Liver (tissue), 8 donors: ENCODE measurements at regions not wholly inside any gene's neighbourhood (a gene's known extent, or its start where the extent isn't known, plus 50 kb on each side); places are given as distances from the start of the nearest gene placed in this dataset.

Experiments
- DNase-seq: peaks from one replicate; pipeline ENCODE4 v3.0.0-alpha.2; 2017; ENCODE audit warnings: low spot score
- H3K27ac ChIP-seq, 2 donors: one replicate each; pipeline ENCODE4 v1.7.0; 2013; ENCODE audit warnings: inconsistent platforms in 2 of 2, low read length in 2 of 2, control low read depth in 1 of 2, low read depth in 1 of 2, mild to moderate bottlenecking in 1 of 2
- H3K27me3 ChIP-seq, 4 donors: one replicate each; pipeline versions ENCODE4 v1.6.1 to v1.7.0; 2013; ENCODE audit warnings: low read length in 3 of 4, inconsistent platforms in 1 of 4, mild to moderate bottlenecking in 1 of 4, moderate library complexity in 1 of 4; ENCODE audit not compliant: control insufficient read depth in 4 of 4, insufficient read depth in 4 of 4
- H3K36me3 ChIP-seq, 4 donors: one replicate each; pipeline versions ENCODE4 v1.6.1 to v1.7.0; 2013; ENCODE audit warnings: low read length in 3 of 4, mild to moderate bottlenecking in 3 of 4, low read depth in 1 of 4, moderate library complexity in 1 of 4; ENCODE audit not compliant: control insufficient read depth in 4 of 4, insufficient read depth in 3 of 4
- H3K4me1 ChIP-seq, 4 donors: one replicate each; pipeline versions ENCODE4 v1.6.1 to v1.7.0; 2013; ENCODE audit warnings: low read length in 3 of 4, mild to moderate bottlenecking in 3 of 4, moderate library complexity in 1 of 4; ENCODE audit not compliant: control insufficient read depth in 4 of 4, insufficient read depth in 4 of 4
- H3K4me3 ChIP-seq, 3 donors: one replicate each; pipeline versions ENCODE4 v1.6.1 to v1.7.0; 2013; ENCODE audit warnings: low read length in 3 of 3, control low read depth in 1 of 3, low read depth in 1 of 3, mild to moderate bottlenecking in 1 of 3
- H3K9ac ChIP-seq, 2 donors: one replicate each; pipeline ENCODE4 v1.7.0; 2013; ENCODE audit warnings: low read length in 2 of 2, mild to moderate bottlenecking in 2 of 2, moderate library complexity in 2 of 2, control low read depth in 1 of 2, low read depth in 1 of 2
- H3K9me3 ChIP-seq, 4 donors: one replicate each; pipeline versions ENCODE4 v1.6.1 to v1.7.0; 2013; ENCODE audit warnings: low read length in 3 of 4; ENCODE audit not compliant: control insufficient read depth in 4 of 4
- EGR1 ChIP-seq, 2 donors: IDR thresholded peaks; 2 replicates each; pipeline ENCODE4 v1.6.1; 2016 to 2018; ENCODE audit warnings: antibody characterized with exemption in 2 of 2, low read depth in 2 of 2
- FOXA1 ChIP-seq: IDR thresholded peaks from 2 replicates; pipeline ENCODE4 v1.6.1; 2016; ENCODE audit warnings: antibody characterized with exemption
- FOXA2 ChIP-seq: IDR thresholded peaks from 2 replicates; pipeline ENCODE4 v1.6.1; 2016; ENCODE audit warnings: antibody characterized with exemption
- GABPA ChIP-seq, 2 donors: IDR thresholded peaks in 1 of 2; conservative IDR thresholded peaks in 1 of 2; 2 replicates each; pipeline ENCODE4 v1.6.1; 2016; ENCODE audit warnings: antibody characterized with exemption in 2 of 2, mild to moderate bottlenecking in 1 of 2, moderate library complexity in 1 of 2
- HNF4A ChIP-seq, 2 donors: conservative IDR thresholded peaks; 2 replicates each; pipeline ENCODE4 v1.6.1; 2016; ENCODE audit warnings: antibody characterized with exemption in 2 of 2, mild to moderate bottlenecking in 2 of 2
- HNF4G ChIP-seq: IDR thresholded peaks from 2 replicates; pipeline ENCODE4 v1.6.1; 2016; ENCODE audit warnings: antibody characterized with exemption
- JUND ChIP-seq, 2 donors: IDR thresholded peaks; 2 replicates each; pipeline ENCODE4 v1.6.1; 2016; ENCODE audit warnings: antibody characterized with exemption in 2 of 2
- NR2F2 ChIP-seq: IDR thresholded peaks from 2 replicates; pipeline ENCODE4 v1.6.1; 2016; ENCODE audit warnings: antibody characterized with exemption
- RAD21 ChIP-seq, 2 donors: IDR thresholded peaks; 2 replicates each; pipeline ENCODE4 v1.6.1; 2016; ENCODE audit warnings: antibody characterized with exemption in 2 of 2, mild to moderate bottlenecking in 2 of 2
- RXRA ChIP-seq, 2 donors: IDR thresholded peaks; 2 replicates each; pipeline ENCODE4 v1.6.1; 2017 to 2018; ENCODE audit warnings: antibody characterized with exemption in 2 of 2, mild to moderate bottlenecking in 1 of 2
- SP1 ChIP-seq: IDR thresholded peaks from 2 replicates; pipeline ENCODE4 v1.6.1; 2018; ENCODE audit warnings: antibody characterized with exemption, mild to moderate bottlenecking
- TAF1 ChIP-seq: conservative IDR thresholded peaks from 2 replicates; pipeline ENCODE4 v1.6.1; 2016; ENCODE audit warnings: antibody characterized with exemption, mild to moderate bottlenecking
- YY1 ChIP-seq: IDR thresholded peaks from 2 replicates; pipeline ENCODE4 v1.6.1; 2016; ENCODE audit warnings: antibody characterized with exemption, mild to moderate bottlenecking
- ZBTB33 ChIP-seq: IDR thresholded peaks from 2 replicates; pipeline ENCODE4 v1.6.1; 2016; ENCODE audit warnings: antibody characterized with exemption
- WGBS: extraction: QIAGEN DNeasy Blood & Tissue Kit; methylation state at CpG from one replicate; pipeline ENCODE4 v1.1.7; 2013; 5-methylcytosine and 5-hydroxymethylcytosine counted together
- TF ChIP-seq, protein P1 (sequence below): fragments of 150-350 bp; IDR thresholded peaks from 2 replicates; pipeline ENCODE4 v1.5.1; 2017; ENCODE audit warnings: improper control_type of control experiment, low read depth, low read length; ENCODE audit not compliant: missing input control
- TF ChIP-seq, protein P2 (sequence below): IDR thresholded peaks from 2 replicates; pipeline ENCODE4 v1.6.1; 2016; ENCODE audit warnings: antibody characterized with exemption
- TF ChIP-seq, protein P3 (sequence below): IDR thresholded peaks from 2 replicates; pipeline ENCODE4 v1.6.1; 2016; ENCODE audit warnings: antibody characterized with exemption, mild to moderate bottlenecking
- TF ChIP-seq, protein P4 (sequence below): IDR thresholded peaks from 2 replicates; pipeline ENCODE4 v1.6.1; 2016; ENCODE audit warnings: antibody characterized with exemption
- donor health status: healthy.
- donor health status: healthy.
- donor health status: healthy.
- donor health status: healthy.
- donor health status: healthy.

- TF ChIP-seq, protein P1, sequence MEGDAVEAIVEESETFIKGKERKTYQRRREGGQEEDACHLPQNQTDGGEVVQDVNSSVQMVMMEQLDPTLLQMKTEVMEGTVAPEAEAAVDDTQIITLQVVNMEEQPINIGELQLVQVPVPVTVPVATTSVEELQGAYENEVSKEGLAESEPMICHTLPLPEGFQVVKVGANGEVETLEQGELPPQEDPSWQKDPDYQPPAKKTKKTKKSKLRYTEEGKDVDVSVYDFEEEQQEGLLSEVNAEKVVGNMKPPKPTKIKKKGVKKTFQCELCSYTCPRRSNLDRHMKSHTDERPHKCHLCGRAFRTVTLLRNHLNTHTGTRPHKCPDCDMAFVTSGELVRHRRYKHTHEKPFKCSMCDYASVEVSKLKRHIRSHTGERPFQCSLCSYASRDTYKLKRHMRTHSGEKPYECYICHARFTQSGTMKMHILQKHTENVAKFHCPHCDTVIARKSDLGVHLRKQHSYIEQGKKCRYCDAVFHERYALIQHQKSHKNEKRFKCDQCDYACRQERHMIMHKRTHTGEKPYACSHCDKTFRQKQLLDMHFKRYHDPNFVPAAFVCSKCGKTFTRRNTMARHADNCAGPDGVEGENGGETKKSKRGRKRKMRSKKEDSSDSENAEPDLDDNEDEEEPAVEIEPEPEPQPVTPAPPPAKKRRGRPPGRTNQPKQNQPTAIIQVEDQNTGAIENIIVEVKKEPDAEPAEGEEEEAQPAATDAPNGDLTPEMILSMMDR, result no peak
- no peak for TF ChIP-seq ZBTB33
- TF ChIP-seq, protein P2, sequence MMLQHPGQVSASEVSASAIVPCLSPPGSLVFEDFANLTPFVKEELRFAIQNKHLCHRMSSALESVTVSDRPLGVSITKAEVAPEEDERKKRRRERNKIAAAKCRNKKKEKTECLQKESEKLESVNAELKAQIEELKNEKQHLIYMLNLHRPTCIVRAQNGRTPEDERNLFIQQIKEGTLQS, result no peak
- no peak for TF ChIP-seq EGR1 (IDR thresholded peaks at IDR 0.05; ENCODE audit: low read depth in 2 of 2)
- TF ChIP-seq NR2F2, result no peak
- no peak for TF ChIP-seq FOXA1
- TF ChIP-seq JUND (IDR thresholded peaks at IDR 0.05), result no peak
- TF ChIP-seq FOXA2, result no peak
- TF ChIP-seq, protein P3, sequence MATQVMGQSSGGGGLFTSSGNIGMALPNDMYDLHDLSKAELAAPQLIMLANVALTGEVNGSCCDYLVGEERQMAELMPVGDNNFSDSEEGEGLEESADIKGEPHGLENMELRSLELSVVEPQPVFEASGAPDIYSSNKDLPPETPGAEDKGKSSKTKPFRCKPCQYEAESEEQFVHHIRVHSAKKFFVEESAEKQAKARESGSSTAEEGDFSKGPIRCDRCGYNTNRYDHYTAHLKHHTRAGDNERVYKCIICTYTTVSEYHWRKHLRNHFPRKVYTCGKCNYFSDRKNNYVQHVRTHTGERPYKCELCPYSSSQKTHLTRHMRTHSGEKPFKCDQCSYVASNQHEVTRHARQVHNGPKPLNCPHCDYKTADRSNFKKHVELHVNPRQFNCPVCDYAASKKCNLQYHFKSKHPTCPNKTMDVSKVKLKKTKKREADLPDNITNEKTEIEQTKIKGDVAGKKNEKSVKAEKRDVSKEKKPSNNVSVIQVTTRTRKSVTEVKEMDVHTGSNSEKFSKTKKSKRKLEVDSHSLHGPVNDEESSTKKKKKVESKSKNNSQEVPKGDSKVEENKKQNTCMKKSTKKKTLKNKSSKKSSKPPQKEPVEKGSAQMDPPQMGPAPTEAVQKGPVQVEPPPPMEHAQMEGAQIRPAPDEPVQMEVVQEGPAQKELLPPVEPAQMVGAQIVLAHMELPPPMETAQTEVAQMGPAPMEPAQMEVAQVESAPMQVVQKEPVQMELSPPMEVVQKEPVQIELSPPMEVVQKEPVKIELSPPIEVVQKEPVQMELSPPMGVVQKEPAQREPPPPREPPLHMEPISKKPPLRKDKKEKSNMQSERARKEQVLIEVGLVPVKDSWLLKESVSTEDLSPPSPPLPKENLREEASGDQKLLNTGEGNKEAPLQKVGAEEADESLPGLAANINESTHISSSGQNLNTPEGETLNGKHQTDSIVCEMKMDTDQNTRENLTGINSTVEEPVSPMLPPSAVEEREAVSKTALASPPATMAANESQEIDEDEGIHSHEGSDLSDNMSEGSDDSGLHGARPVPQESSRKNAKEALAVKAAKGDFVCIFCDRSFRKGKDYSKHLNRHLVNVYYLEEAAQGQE, result no peak
- no peak for TF ChIP-seq SP1
- TF ChIP-seq GABPA (IDR thresholded peaks at IDR 0.05 in 1 of 2, conservative IDR thresholded peaks at IDR 0.05 in 1 of 2), result no peak
- TF ChIP-seq RAD21 (IDR thresholded peaks at IDR 0.05), result no peak
- no peak for TF ChIP-seq YY1
- TF ChIP-seq, protein P4, sequence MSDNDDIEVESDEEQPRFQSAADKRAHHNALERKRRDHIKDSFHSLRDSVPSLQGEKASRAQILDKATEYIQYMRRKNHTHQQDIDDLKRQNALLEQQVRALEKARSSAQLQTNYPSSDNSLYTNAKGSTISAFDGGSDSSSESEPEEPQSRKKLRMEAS, result no peak
- TF ChIP-seq HNF4G, result no peak
- TF ChIP-seq RXRA (IDR thresholded peaks at IDR 0.05), result no peak
- TF ChIP-seq TAF1, result no peak
- TF ChIP-seq HNF4A (conservative IDR thresholded peaks at IDR 0.05), result no peak
- H3K27ac ChIP-seq, result no peak overlapping the region
- peaks cover 0 to 3% (median 0%) of the 10 kb centered on the region in 4 donors for H3K27me3 ChIP-seq
- no peak overlapping the region for H3K9ac ChIP-seq
- H3K36me3 ChIP-seq, result no peaks in the 10 kb centered on the region
- no peak overlapping the region for H3K4me3 ChIP-seq
- 82% methylated on average over 3 of the region's 3 CpGs for WGBS
- DNase-seq, result no peak
- peaks cover 0 to 12% (median 5%) of the 10 kb centered on the region in 4 donors for H3K9me3 ChIP-seq
- H3K4me1 ChIP-seq, result no peaks in the 10 kb centered on the region
Observed at GRCh38 chr1:166740668-166741276, 98.5 kb upstream of the POGK start.
